GM21576 (cell line): ENCODE measurements at regions not wholly inside any gene's neighbourhood (a gene's known extent, or its start where the extent isn't known, plus 50 kb on each side); places are given as distances from the start of the nearest gene placed in this dataset.
"Not testable (repeated sequence)": the region's sequence is repeated elsewhere in the genome, so short reads cannot be mapped to it uniquely, and the experiment has no call there.

ENCODE experiments used
- ATAC-seq: cut with Tn5 transposase; IDR thresholded peaks from one replicate; pipeline ENCODE4 v1.9.1; 2021; ENCODE audit warnings: mild to moderate bottlenecking, moderate library complexity; ENCODE audit not compliant: unreplicated experiment

GRCh38 chr18:34280000-34280399 lies 55.3 kb upstream of the NOL4 start:
- no peak for ATAC-seq

- no peak for ATAC-seq
Observed at GRCh38 chr18:34280653-34281052, 55.9 kb upstream of the NOL4 start.

DNA sequence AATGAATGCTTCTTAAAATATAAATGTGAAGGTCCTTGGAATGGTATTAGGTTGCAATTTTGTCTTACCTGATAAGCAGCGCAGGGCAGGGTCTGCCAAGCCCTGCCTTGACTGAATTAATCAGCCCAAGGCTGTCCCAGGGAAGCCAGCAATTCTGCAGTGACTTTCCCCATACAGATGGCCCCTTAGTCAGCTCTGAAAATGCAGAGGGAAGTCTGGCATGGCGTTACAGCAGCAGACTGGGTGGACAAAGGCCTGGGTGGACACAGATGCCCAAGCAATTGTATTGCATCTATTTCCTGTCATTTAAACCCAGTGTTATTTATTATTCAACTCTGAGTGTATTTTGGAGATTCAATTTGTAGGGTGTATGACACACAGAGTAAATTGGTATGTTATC lies 56.6 kb upstream of the NOL4 start:
- no peak for ATAC-seq

DNA sequence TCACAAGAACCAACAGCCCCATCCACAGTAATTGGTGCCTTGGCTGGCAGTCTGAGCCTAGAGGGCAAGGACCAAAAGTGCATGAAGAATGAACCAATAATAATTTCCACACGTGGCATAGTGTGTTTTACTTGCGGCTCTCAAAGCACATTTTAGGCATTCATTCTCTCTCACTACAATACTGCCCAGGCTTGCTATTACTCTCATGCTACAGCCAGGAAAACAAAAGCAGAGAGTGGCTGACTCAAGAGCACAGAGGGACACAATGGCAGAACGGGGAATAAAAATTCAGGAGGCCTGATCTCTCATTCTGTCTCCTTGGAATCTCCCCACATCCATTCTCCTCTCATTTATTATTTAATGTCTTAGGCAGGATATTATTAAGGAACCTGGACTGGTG lies 57.0 kb upstream of the NOL4 start:
- ATAC-seq = no peak

- ATAC-seq = no peak
Observed at GRCh38 chr18:34283506-34283905, 58.8 kb upstream of the NOL4 start.

GRCh38 chr18:34287825-34288224 lies 63.1 kb upstream of the NOL4 start:
- ATAC-seq = no peak

GRCh38 chr18:34292594-34292993 lies 67.9 kb upstream of the NOL4 start:
- no peak for ATAC-seq

DNA sequence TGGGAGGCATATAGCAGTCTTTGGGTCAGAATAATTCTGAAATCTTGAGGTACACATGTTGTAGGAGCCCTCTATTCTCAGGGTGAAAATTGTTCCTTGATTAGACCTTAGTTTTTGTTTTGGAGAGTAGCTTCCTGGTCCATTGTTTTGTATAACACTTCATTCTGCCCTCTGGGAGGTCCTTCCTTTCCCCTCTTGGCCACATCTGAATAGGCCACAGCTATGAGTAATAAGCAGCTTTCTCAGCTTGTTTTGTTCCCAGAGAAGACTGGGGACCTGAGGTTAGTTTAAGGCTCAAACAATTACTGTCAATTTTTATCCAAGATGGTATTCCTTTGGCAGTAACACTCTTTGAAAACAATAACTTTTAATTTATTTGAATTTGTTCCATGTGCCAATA lies 72.6 kb upstream of the NOL4 start:
- no peak for ATAC-seq

DNA sequence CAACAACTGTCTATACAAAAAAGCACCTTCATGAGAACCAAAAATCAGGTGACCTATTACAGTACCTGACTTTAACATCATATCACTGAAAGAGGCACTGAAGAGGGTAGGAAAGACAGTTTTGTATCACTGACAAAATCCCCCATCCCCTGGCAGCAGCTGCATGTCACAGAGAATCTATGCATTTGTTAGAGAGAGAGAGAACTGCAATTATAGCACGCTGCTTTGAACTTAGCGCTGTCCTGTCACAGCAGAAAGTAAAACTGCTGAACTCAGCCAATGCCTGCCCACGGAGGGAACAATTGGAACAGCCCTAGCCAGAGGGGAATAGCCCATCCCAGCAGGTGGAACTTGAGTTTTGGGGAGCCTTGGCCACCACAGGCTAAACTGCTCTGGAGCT lies 75.1 kb upstream of the NOL4 start:
- no peak for ATAC-seq

DNA sequence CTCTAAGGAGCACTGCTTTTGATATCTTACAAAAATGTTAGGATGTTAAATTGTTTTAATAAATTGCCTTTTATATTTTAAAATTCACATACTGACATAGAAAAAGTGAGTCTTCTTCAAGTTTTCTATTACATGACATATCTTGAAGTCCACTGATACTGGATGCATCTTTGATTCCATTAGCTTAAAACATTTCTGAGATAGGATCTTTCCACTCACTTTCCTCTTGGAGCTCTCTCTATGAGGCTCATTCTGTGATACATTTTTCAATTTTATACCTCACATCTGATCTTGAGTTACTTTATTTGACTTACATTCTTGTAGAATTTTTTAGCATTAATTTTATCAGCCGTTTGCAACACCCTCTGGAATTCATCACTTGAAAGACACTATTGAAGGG lies 86.8 kb upstream of the NOL4 start:
- ATAC-seq = no peak

DNA sequence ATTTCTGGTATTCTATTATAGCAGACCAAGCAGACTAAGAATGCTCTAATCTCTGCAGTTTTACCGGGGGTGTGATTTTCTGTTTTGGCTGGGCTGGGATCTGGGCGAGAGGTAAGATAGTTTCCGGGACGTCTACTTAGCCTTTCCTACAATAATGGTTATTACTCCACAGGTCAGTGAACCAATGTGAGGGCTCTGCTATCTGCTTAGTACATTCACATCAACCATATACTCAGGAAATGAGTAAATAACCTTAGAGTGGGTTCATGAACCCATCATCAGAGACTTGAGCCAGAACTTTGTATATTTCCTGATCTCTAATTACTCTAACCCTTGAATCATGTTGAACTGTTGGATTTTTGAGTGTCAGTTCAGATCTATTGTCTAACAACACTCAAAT lies 90.1 kb upstream of the NOL4 start:
- no peak for ATAC-seq

DNA sequence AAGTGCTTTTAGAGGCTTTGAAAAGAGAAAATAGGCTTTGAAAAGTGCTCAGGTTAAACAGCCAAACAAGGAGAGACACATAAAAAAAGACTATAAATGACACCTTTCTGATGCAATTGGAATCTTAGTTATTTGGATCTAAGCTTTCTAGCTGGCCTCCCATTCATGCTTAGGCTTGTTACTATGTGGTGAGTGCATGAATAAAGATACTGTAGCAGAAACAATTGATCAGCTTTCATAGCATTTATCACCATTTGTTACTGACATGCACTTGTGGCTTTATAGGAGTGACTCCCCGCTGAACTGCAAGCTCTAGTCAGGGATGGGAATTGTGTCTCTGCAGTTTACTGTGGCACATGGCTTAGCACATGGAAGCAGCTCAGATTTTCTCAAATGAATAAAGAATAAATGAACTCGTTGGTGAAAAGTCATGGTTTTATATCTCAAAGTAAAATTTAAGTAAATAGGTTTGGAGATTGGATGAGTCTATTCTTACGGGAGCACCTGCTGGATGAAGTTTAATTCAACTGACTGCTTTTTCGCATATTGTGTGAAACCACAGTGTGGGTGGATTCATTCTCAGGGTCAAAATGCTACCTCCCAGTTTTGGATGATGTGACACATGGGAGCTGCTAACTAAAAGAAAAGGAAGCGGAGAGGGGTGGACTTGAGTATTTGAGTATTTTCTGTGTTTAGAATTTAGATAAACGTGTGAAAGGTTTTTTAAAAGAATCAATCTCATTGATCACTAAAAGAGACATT lies 91.1 kb upstream of the NOL4 start:
- no peak for ATAC-seq

- ATAC-seq = no peak
Observed at GRCh38 chr18:34320267-34320666, 95.6 kb upstream of the NOL4 start.

DNA sequence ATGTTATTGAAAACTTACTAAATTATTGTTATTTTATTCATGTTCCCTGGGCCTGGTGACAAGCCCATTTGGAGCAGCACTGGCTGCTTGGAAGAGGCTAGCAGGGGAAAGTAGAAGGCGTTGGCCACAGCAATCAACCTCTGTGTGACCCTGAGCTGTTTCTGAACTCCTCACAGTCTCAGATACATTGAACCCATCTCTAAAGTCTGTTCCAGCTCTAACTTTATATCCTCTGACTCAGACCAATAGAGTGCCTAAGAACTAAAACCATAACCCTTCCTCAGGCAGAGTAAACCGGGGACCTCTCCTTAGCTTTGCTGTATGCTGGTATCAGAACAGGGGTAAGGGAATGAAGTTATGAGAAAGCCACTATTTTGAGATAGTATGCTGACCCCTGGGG lies 96.4 kb upstream of the NOL4 start:
- peak; percentile 76 for ATAC-seq

DNA sequence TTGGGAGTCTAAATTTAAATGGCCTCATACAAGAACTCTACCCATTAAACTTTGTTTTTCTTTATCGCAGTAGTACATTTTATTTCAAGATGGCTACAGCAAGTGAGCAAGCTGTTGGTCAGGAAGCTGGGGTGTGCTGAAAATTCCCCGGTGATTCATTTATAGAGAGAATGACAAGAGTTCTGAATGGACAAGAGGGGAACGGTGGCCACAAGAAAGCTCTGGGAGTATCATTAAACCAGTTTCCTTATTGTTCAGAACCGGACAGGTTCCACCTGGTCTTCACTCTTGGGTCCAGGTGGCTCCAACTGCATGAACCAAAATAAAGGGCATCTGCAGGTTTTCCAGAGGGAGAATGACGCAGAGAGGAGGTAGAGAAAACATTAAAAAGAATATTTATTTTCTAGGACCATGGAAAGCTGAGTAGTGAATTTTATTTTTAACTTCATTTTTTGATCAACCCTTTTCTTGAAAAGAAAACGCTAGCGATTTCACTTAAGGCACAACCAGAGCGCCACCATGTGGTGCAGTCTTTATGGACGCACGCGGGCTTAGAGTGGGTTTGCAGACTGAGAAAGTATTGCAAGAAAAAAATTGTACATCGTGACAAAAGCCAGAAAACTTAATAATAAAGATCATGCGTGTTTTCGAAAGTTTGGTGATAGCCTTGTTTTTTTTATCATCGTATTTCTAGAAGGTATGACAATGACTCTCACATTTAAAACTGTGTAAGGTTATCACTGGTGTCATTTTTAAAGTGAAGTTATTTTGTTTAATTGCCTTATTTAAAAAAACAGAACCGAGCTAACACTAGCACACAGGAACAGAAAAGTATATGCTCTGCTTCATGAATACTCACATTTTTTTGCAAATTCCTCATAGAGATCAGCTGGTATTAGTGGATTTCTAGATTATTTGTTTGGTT lies 97.9 kb upstream of the NOL4 start:
- peak; percentile 52 for ATAC-seq

DNA sequence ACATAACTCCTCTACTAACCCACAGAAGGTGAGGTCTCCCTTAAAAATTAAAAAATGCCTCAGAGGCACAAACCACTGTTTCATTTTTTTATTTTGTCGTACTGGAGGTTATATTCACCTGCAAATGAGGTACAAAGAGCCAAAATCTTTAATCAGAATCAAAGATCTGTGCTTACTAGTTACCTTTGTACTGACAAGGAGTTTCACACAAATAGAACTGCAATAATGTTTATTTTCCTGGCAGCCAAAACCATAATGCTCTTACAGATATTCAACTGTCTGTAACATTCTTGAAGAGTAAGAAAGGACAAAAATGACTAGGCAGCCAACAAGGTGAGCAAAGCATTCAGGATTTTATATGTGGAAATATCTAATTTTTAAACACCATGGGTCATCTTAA lies 105.1 kb upstream of the NOL4 start:
- no peak for ATAC-seq

GRCh38 chr18:34330308-34330707 lies 105.6 kb upstream of the NOL4 start:
- no peak for ATAC-seq

DNA sequence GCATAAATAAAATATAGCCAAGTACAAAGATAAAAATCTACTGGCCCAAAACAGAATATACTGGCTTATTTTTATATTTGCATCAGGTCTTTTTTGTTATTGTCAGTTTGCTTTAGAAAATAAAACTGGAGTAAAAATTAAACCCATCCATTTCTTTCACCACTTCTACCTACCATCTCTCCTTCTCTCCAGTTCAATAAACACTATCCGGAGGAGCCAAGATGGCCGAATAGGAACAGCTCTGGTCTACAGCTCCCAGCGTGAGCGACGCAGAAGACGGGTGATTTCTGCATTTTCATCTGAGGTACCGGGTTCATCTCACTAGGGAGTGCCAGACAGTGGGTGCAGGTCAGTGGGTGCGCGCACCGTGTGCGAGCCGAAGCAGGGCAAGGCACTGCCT lies 106.2 kb upstream of the NOL4 start:
- not testable (repeated sequence) for ATAC-seq

- ATAC-seq = not testable (repeated sequence)
Observed at GRCh38 chr18:34331343-34331742, 106.6 kb upstream of the NOL4 start.

DNA sequence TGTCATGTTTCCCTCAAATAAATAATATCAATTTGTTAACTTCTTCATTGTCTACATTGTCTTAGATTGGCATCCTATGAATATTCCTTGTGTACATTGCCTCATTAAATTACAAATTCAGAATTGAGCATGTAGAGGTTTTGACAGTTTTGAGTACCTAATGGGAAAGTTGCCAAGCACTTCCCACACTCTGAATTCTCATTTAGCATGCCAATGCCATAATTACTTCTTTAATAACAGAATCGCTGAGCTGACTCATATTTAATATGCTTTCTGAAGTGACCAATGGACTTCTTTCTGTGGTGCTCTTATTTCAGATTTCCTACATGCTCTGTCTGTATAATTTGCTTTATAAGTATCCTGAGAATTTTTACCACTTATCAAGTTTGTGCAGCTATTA lies 114.4 kb upstream of the NOL4 start:
- ATAC-seq = no peak

GRCh38 chr18:34342960-34343359 lies 118.2 kb upstream of the NOL4 start:
- ATAC-seq = no peak

- no peak for ATAC-seq
Observed at GRCh38 chr18:34345738-34346137, 121.0 kb upstream of the NOL4 start.
